ENCODE measurements at regions not wholly inside any gene's neighbourhood (a gene's known extent, or its start where the extent isn't known, plus 50 kb on each side); places are given as distances from the start of the nearest gene placed in this dataset. TPM values are rescaled to one million over a fixed set of nuclear protein-coding genes. Genes with fewer than 3 reads are reported as not detected.

Small RNA genes in the stretch of these regions (small RNA-seq; reads per million reads assigned to genes)
- not detected for gene AC108145.1
- not detected for gene HSBP1P2
- not detected for gene RNU6-205P
